ENCODE measurements at regions not wholly inside any gene's neighbourhood (a gene's known extent, or its start where the extent isn't known, plus 50 kb on each side); places are given as distances from the start of the nearest gene placed in this dataset.

GRCh38 chr20:7596541-7596940 is 343.7 kb downstream of the HAO1 start:
- Mint-ChIP-seq H3K4me1 (ENCODE audit: low read depth) (no peaks in the 10 kb centered on the region), H3K27me3 (ENCODE audit: low read depth) (no peaks in the 10 kb centered on the region), H3K36me3 (ENCODE audit: low read depth) (no peaks in the 10 kb centered on the region), H3K9me3 (ENCODE audit: low read depth) (peaks cover 2% of the 10 kb centered on the region), H3K4me3 (ENCODE audit: unreplicated experiment) (no peak overlapping the region), H3K27ac (ENCODE audit: unreplicated experiment) (no peak overlapping the region)
- no peak for TF ChIP-seq CTCF (IDR thresholded peaks at IDR 0.05)
- DNase-seq (ENCODE audit: low spot score): no peak

GRCh38 chr20:7601431-7601830 is 338.8 kb downstream of the HAO1 start:
- no peaks in the 10 kb centered on the region for H3K4me1 Mint-ChIP-seq (ENCODE audit: low read depth)
- H3K36me3 Mint-ChIP-seq (ENCODE audit: low read depth): no peaks in the 10 kb centered on the region
- no peak overlapping the region for H3K4me3 Mint-ChIP-seq (ENCODE audit: unreplicated experiment)
- H3K9me3 Mint-ChIP-seq (ENCODE audit: low read depth): peaks cover 8% of the 10 kb centered on the region
- no peaks in the 10 kb centered on the region for H3K27me3 Mint-ChIP-seq (ENCODE audit: low read depth)
- no peak overlapping the region for H3K27ac Mint-ChIP-seq (ENCODE audit: unreplicated experiment)
- TF ChIP-seq CTCF (IDR thresholded peaks at IDR 0.05): no peak
- DNase-seq (ENCODE audit: low spot score): no peak

- H3K36me3 Mint-ChIP-seq (ENCODE audit: low read depth): no peaks in the 10 kb centered on the region
- no peak overlapping the region for H3K27ac Mint-ChIP-seq (ENCODE audit: unreplicated experiment)
- H3K4me3 Mint-ChIP-seq (ENCODE audit: unreplicated experiment): no peak overlapping the region
- peaks cover 12% of the 10 kb centered on the region for H3K9me3 Mint-ChIP-seq (ENCODE audit: low read depth)
- no peak for DNase-seq (ENCODE audit: low spot score)
- no peak for TF ChIP-seq CTCF (IDR thresholded peaks at IDR 0.05)
- H3K27me3 Mint-ChIP-seq (ENCODE audit: low read depth): no peaks in the 10 kb centered on the region
- H3K4me1 Mint-ChIP-seq (ENCODE audit: low read depth): no peaks in the 10 kb centered on the region
Measured at GRCh38 chr20:7606941-7607340, 333.3 kb downstream of the HAO1 start.

GRCh38 chr20:7608250-7608649 is 332.0 kb downstream of the HAO1 start:
- H3K4me1 Mint-ChIP-seq (ENCODE audit: low read depth): no peaks in the 10 kb centered on the region

GRCh38 chr20:7609251-7609650 is 331.0 kb downstream of the HAO1 start:
- Mint-ChIP-seq H3K4me3 (ENCODE audit: unreplicated experiment) (no peak overlapping the region), H3K27ac (ENCODE audit: unreplicated experiment) (no peak overlapping the region), H3K27me3 (ENCODE audit: low read depth) (no peaks in the 10 kb centered on the region), H3K4me1 (ENCODE audit: low read depth) (no peaks in the 10 kb centered on the region), H3K36me3 (ENCODE audit: low read depth) (no peaks in the 10 kb centered on the region), H3K9me3 (ENCODE audit: low read depth) (peaks cover 12% of the 10 kb centered on the region)
- TF ChIP-seq CTCF (IDR thresholded peaks at IDR 0.05): no peak
- no peak for DNase-seq (ENCODE audit: low spot score)

More at GRCh38 chr20:7608250-7608649, 332.0 kb downstream of the HAO1 start:
- Mint-ChIP-seq H3K36me3 (ENCODE audit: low read depth) (no peaks in the 10 kb centered on the region), H3K9me3 (ENCODE audit: low read depth) (peaks cover 12% of the 10 kb centered on the region), H3K27me3 (ENCODE audit: low read depth) (no peaks in the 10 kb centered on the region), H3K27ac (ENCODE audit: unreplicated experiment) (no peak overlapping the region), H3K4me3 (ENCODE audit: unreplicated experiment) (no peak overlapping the region)
- DNase-seq (ENCODE audit: low spot score): no peak
- TF ChIP-seq CTCF (IDR thresholded peaks at IDR 0.05): no peak
